ENCODE measurements at regions not wholly inside any gene's neighbourhood (a gene's known extent, or its start where the extent isn't known, plus 50 kb on each side); places are given as distances from the start of the nearest gene placed in this dataset.

DNA sequence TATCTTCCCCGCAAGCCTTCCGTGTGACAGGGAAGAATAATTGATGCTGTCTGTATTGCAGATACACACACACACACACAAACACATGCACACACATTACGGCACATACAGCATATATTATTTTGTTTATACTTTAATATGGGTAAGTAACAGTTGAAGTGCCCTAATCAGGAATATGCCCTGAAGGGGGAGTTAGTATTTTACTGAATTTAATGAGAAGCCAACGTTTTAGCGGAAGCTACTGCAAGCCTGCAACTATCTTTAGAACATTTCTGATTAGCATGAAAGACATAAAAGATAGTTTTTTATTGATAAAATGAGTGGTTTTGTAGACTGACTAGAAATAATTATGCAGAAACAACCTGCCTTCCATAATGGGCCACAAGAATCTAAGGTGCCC, 296.6 kb upstream of the SLCO3A1 start:
- DNase-seq (ENCODE audit: low read depth in 2 of 2) = no peak

DNA sequence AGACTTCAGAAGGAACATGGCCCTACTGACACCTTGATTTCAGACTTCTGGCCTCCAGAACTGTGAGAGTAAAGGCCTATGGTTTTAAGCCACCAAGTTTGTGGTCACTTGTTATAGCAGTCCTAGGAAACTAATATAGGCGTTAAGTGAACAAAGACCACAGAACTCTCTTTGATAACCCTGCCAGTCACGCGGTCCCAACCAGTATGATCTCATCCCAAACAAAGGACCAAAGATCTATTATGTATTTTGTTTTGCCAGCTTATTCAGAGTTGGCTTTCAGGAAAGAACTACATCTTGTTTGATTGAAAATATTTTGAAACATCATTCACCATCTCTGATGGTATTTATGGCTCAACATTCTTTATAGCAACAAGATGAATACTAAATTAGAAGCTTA, 294.4 kb upstream of the SLCO3A1 start:
- DNase-seq (ENCODE audit: low read depth in 2 of 2) = no peak

DNA sequence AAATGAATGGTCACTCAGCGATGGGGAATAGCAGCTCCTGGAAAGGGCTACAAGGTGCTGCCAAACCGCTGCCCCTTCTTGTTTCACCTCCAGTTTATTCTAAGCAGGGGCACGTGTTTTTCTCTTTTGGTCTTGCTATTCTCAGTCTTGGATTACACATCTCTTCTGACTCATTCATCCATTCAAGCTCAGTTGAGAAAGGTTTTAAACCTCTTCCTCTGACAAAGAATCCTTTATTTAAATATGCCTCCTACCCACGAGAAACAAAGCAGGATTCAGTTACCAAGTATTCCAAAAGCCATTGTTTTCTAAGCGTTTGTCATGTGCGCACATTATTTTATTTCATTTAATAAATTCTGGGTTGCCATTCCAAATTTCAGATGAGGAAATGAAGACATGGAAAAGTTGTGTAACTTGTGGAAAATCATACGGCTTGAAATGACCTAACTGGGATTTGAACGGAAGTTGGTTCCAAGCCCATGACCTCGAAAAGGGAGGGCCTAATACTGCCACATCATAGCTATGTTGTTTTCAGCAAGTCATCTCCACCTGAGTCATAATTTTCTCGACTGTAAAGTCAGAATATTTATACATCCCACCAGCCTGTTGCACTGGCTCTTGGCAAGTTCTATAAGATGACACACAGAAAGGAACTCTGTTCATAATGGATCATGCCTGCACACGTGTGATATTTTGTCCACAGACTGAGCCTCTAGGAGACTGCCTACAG, 292.0 kb upstream of the SLCO3A1 start:
- DNase-seq (ENCODE audit: low read depth in 2 of 2) = no peak

DNA sequence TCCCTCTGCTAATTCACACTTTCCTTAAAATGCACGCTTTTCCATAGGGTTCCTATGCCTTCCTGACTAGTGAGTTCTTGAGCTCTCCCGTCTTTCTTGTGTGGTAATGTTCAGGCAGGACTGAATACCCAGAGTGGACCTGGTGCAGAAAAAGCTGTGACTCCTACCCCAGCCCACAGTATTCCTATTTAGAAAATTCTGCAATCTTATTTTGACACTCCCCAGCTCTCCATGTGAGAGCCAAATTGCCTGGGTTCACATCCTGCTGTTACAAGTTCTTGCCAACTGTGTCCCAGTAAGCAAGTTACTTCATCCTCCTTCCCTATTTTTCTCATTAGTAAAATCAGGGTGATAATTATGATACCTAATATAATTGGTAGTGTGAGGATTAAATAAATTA, 290.8 kb upstream of the SLCO3A1 start:
- no peak for DNase-seq (ENCODE audit: low read depth in 2 of 2)

DNA sequence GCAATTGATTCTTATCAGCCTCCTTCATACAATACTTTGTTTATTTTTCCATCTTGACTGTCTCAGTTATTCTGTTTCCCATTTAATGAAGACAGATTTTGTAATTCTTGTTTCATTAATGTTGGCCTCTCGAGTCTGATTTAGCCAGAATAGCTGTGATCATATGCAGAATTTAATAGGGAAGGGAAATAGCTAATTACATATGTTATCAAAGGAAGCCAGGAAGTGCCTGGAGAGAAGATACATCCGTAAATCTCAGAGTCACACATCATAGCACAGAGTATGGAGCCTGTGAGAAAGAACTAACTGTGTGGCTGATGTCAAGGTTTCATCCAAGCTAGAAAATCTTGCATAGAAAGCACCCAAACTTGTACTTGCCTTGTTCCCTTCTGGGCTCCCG, 288.9 kb upstream of the SLCO3A1 start:
- no peak for DNase-seq (ENCODE audit: low read depth in 2 of 2)

DNA sequence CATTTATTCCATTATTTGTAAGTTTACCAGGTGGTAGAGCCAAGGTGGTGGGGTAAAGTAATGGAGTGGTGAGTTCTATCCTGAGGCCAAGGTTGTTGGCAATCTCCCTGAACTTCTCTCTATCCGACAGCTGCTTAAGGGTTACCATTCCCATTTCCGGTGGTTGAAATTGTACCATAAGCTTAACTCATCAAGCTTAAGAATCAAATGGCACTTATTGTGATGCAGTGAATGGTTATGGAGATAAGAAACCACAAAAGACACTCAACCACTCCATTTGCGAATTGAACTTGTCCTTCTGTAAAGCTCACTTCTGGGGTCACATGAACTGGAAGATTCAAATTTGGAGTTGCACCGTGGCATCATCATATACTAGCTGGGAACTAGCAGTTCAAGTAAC, 287.4 kb upstream of the SLCO3A1 start:
- DNase-seq (ENCODE audit: low read depth in 2 of 2) = no peak

DNA sequence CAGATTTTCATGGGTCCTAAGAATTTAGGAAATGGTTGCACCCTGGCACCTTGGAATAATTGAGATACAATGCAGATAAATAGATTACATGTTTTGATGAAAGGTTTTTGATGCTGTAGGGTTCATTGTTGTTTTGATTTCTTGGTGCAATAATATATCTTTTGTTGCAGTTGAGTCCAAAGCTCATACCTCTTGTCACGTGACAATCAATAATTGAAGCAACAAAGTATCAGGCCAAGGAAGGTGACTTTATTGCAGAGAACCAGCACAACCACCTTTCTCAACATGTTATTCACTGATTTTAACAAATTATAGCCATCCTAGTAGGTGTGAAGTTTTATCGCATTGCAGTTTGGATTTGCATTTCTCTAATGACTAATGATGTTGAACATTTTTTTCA, 285.5 kb upstream of the SLCO3A1 start:
- no peak for DNase-seq (ENCODE audit: low read depth in 2 of 2)

DNA sequence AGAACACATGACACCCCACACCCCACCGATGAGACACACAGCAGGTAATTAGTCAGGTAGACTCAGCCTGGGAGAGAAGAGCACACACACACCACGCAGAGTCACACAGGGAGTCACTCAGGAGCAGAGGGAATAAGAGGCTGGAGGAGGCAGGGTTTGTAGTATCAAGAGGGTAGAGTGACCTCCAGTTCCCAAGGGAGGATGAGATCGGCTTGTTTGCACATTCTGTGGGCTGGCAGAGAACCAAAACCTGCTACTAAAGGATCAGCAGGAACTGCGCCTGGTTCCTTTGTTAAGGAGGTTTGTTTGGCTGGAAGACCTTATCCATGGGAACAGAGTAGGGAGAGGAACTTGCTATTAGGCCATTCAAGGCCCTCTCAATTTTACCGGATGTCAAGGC, 281.4 kb upstream of the SLCO3A1 start:
- no peak for DNase-seq (ENCODE audit: low read depth in 2 of 2)

DNA sequence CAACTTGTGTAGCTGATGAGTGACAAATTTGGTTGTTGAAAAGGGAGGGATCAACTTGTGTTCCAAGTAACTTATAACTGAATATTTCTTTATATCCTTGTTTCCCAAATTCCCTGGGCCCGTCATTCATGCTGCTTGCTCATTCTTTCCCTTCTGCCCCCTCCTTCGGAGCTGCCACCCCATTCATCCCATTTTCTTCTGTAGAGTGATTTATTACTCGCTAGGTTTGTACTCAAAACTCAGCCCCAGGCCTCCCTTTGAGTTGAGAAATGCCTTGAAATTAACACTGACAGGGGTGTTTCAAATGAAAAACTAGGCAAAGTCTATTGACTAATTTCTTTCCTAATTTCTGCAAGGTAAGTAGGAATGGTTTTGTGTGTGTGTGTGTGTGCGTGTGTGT, 277.4 kb upstream of the SLCO3A1 start:
- DNase-seq (ENCODE audit: low read depth in 2 of 2) = no peak

DNA sequence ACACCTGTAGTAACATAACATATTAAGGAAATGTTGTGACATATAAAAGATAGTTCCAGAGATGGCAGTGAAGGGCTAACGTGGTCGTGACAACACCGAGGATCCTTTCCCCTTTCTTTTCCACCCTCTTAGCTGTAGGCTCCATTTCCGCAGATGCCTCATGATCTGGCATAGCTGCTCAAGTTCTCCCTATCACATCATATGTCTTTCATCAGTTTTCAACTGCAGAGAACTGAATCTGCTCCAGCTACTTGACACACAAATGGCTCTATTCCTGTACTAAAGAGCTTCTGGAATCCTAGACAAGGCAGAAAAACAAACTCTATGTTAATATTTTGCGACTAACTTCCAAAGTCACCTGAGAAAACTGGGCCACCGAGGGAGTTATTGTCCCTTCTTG, 275.0 kb upstream of the SLCO3A1 start:
- DNase-seq (ENCODE audit: low read depth in 2 of 2) = no peak

DNA sequence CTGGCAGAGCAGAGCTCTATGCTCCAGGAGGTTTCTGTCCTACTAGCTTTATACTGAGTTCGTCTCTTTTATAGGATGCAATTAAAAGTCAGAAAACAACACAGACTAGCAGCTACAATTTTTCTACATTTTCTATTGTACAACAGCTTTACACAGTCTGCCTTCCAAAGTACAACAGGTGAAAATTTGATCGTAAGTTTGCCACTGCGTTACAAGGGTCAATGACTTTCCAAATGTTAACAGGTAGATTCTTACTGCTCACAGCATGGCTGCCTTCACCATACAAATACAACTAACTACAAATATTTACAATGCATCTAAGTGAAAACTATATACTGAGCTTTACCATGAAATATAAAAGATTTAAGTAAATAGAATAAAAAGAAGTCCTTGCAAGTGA, 268.6 kb upstream of the SLCO3A1 start:
- no peak for DNase-seq (ENCODE audit: low read depth in 2 of 2)

DNA sequence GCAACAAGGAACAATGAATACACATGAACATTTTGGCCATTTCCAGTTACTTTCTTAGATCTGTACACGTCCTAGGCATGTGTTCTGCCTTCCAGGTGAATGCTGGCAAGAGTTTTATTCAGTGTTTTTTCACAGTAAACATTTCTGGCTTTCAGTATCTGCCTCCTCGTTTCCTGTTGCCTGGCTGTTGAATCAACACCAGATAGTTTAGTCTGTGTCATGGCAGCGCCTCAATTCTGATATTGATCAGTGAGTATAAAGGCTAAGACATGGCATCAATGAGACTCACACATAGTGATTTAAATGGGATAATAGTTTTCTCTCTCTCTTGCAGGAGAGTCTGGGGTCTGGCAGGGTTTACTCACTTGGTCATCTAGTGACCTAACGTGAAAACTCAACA, 266.9 kb upstream of the SLCO3A1 start:
- DNase-seq (ENCODE audit: low read depth in 2 of 2) = no peak

DNA sequence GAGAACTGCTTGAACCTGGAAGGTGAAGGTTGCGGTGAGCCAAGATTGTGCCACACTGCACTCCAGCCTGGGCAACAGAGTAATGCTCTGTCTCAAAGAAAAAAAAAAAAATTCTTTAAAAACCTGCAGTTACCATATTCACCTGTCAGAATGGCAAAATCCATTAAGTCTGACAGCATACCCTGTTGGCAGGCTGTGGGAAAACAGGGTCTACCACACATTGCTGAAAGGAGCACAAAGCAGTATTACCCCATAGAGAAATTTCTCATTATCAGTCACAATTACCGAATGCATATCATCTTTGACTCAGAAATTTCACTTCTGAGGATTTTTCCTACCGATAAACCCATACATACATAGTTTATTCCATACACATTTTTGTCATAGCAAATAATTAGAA, 264.1 kb upstream of the SLCO3A1 start:
- DNase-seq (ENCODE audit: low read depth in 2 of 2) = peak in 1 of 2 donors; percentile 21

DNA sequence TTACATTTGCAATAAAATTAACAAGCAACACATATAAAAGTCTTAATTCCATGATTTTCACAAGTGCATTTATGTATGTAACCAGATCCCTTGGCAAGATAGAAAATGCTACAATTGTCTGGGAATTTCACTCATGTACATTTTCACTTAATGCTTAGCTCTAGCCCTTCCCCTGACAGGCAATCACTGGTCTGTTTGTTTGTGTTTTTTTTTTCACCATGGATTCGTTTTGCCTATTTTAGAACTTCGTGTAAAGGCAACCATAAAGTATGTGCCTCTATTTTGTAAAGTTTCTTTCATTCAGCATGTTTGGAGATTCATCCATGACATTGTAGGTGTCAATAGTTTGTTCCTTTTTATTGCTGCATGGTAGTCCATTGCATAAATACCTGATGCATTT, 260.9 kb upstream of the SLCO3A1 start:
- DNase-seq (ENCODE audit: low read depth in 2 of 2) = no peak

DNA sequence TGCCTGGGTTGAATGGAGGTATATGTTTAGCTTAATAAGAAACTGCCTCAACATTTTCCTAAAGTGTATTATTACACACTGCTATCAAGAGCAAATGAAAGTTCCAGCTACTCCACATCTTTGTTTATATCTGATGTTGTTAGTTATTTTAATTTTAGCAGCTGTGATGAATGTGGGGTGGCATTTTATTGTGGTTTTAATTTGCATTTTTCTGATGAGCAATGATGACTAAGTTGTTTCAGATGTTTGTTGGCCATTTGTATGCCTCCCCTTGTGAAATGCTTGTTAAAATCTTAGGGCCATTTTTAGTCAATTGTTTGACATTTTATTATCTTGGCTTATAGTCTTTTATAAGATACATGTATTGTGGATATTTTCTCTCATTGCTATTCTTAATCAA, 260.4 kb upstream of the SLCO3A1 start:
- DNase-seq (ENCODE audit: low read depth in 2 of 2) = no peak

DNA sequence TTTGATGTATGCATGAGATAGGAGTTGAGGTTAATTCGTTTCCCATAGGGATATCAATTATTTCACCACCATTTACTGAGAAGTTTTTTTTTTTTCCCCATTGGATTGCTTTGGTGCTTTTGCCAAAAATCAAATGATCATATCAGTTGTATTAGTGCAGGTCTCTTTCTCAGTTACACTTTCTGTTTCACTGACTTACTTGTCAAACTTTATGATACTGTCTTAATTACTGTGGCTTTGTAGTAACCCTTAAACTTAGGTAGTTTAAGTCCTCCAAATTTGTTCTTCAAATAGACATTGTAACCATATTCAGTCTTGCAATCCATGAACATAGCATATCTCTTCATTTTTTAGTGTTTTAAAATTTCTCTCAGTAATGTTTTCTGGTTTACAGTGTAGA, 259.9 kb upstream of the SLCO3A1 start:
- DNase-seq (ENCODE audit: low read depth in 2 of 2) = no peak

DNA sequence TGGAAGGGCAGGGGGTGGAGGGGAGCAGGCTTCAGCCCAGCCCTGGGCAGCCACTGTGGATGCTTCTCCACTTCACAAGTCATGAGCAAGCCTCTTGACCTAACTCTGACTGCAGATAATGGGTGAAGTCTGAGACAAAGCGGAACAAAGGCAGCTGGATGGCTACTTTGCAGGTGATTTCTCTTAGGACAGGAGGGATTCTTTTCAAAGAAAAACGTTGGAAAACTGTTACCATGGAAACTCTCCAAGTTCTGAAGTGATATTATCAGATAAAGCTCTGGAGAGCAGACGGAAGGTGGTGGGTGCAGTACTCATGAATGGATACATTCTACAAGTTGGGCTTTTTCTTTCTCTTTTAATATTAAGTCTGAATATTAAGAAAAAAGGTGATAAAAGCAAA, 254.2 kb upstream of the SLCO3A1 start:
- no peak for DNase-seq (ENCODE audit: low read depth in 2 of 2)

DNA sequence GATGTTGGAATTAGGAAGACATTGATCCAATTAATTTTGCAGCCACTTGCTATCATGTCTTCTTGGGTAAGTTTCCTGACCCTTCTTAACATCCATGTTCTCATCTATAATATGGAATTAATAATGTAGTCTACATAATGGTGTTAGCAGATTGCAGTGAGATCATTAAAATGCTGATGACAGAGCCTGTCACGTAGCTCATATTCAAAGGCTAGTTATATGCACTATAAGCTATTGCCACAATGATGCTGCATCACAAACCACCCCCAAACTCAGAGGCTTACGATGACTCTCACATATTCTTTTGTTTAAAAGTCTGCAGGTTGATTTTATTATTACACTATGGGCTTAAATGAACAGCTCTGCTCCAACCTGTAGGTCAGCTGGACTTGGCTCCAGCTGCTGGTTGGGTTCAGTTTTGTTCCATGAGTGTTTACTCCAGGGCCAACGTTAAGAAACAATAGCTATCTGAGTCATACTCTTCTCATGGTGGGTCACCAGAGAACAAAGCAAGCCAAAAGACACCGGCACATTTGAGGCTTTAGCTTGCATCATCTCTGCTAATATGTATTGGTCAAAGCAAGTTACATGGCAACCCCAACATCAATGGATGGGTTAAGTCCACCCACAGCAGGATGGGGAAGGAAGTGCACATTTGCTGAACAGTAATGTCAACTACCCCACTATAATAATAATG, 250.0 kb upstream of the SLCO3A1 start:
- DNase-seq (ENCODE audit: low read depth in 2 of 2) = no peak

DNA sequence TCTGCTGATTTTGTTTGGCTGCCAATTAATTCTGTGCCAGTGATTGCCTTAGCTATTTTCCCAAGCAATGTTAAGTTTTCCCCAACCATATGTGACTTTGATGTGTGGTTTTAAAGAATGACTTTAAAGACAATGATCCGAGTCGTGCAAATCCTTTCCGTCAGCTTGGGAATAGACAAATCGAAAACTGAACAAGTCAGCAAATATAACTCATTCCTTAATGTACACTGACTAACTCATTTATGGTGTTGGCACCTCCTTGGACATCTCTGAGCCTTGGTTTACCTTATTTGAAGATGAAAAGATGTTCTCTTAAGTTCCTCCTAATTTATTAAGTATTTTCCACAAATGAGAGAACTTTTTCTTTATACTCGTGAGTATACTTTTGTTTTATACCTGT, 249.4 kb upstream of the SLCO3A1 start:
- no peak for DNase-seq (ENCODE audit: low read depth in 2 of 2)

DNA sequence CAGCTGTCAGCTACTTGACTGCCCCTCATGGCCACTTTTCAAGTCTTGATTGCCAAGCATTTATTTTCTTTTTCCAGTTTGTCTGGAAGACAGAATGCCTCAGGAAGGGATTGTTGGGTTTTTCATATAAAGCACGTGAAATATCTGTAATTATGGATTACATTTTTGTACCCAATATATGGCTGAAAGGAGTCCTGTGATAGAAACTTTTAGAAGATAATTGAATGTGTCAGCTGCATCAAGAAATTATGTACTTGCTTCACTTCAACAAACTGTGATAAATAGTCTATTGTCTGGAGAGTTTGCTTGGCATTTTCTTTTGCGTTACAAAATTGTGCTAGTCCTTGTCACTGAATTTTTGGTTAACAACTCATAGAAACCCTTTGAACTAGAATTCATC, 247.9 kb upstream of the SLCO3A1 start:
- no peak for DNase-seq (ENCODE audit: low read depth in 2 of 2)

DNA sequence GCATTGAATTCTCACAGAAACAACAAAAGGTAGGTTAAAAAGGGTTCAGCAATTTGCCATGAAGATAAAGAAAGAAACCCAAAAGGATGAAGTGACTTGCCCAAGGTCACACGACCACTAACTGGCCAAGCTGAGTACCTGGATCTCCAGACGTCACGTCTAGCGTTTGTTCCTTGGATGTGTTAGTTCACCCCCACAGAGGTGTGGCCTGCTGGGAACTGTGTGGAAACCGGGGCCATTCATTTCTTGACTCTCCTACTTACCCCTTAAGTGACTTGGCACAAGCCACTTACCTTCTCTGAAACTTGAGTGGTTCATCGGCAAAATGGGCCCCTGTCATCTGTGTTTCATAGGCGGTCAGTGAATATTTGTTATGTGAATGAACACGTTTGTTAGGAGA, 244.3 kb upstream of the SLCO3A1 start:
- DNase-seq (ENCODE audit: low read depth in 2 of 2) = no peak

DNA sequence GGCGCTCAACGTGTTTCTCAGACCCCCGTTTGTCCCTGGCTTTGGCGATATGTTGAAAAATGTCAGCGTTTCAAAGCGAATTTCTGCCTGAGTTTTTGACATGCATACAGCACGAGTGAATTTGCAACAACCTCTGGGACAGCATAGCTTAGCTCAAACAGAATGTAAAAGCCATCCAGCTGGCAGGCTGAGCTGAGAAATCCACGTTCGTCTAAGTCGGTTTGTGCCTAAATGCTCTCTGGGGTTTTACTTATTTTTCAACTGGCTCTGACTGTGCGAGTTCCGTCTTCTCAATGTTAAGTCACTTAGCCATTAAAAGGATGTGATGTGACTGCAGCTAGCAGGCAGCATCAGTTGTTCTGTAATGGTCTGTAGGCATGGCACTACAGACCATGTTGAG, 243.5 kb upstream of the SLCO3A1 start:
- DNase-seq (ENCODE audit: low read depth in 2 of 2) = no peak

DNA sequence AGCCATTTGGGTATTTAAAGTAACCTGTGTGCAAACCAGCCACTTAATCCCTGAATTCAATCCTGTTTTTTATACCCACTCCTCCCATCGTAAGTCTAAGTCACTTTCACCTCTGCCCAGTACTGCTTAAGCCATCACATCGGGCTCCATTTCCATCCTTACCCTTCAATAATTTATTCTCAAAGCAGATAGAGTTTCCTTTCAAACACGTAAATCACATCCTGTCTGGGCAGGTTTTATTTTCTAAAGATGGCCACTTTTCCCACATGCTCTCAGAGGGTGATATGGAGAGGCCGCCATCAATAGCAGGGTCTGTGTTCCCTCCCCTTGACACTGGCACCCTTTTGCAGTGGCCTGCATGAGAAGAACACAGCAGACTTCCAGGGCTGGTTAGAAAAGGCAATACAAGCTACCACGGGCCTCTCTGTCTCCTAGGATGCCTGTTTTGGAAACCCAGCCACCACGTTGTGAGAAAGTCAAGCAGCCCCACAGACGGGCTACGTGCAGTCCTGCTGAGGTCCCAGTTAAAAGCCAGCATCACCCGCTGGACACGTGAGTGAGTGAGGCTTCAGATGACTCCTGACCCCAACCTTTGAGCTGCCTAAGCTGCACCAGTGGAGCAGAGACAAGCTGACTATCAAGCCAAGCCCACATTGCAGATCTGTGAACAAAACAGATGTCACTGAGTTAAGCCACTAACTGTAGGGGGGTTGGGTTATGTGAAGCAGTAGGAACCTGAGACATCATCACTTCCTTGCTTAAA, 241.8 kb upstream of the SLCO3A1 start:
- no peak for DNase-seq (ENCODE audit: low read depth in 2 of 2)
